HG03060 (cell line): ENCODE measurements at regions not wholly inside any gene's neighbourhood (a gene's known extent, or its start where the extent isn't known, plus 50 kb on each side); places are given as distances from the start of the nearest gene placed in this dataset.
"Not testable (repeated sequence)": the region's sequence is repeated elsewhere in the genome, so short reads cannot be mapped to it uniquely, and the experiment has no call there.

Experiments
- ATAC-seq: cut with Tn5 transposase; IDR thresholded peaks from one replicate; pipeline ENCODE4 v1.9.1; 2021; ENCODE audit warnings: low read depth, moderate number of reproducible peaks; ENCODE audit not compliant: unreplicated experiment

DNA sequence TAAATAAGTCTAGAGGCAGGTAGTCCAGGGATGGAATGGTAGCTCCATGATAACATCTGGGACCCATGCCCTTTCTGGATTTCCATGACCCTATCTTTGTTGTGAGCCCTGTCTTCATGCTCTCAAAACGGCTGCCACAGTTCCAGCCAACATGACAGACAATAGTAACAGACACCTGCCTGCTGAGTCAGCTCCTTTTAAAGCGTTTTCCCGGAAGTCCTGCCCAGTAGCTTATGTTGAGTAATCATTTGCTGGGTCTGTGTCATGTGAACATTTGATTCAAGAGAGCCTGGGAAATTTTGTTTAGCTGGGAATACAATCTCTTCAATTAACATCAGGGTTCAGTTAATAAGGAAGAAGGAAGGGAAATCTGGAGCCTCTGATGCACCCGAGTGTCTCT lies 262.2 kb upstream of the SULF2 start:
- no peak for ATAC-seq

DNA sequence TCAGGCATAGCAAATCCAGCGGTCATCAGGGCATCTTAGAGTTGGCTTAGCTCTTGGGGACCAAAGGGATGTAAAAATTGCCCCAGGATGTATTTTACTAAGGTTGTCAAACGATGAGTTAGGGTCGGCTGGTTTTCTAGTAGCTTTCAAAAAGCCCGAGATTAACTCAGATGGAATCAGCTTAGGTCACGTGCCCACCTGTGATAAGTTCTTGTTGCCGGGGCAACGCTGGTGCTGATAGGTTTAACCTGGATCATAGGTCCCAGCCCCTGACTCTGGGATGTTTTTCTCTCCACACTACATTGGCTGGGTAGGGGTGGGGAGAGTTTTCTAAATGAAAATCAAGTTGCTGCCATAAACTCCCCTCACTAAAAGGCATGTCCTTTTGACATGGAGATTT lies 257.3 kb upstream of the SULF2 start:
- ATAC-seq = no peak

DNA sequence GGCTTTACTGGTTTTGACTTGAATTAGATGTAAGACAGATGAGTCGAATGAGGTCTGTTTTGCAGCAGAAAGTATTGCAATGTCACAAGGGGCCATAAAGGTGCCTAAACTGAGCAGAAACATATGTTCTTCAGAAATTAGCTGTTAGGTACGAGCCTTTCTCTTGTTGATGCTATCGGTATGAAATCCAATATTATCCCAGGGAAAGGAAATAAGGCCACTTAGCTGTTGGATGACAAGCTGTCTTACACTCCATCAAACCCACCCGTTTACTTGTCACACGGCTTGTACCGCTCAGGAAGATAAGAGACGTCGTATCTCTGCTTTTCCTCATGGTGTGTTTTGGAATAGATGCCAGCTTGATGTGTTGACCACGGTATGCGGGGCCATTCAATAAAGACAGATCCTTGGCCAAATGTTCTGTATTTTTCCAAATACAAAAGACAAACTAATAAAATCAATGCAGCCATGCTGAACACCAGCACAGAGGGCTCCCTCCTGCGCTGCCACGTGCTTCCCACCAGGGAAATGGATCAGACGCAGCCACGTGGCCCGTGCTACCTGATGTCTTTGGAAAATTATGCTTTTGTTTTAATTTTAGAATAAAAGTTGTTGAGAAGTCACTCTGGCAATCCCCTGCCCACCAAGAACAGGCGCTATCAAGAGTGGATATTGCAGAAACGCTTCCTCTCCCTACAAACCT lies 255.9 kb upstream of the SULF2 start:
- no peak for ATAC-seq

DNA sequence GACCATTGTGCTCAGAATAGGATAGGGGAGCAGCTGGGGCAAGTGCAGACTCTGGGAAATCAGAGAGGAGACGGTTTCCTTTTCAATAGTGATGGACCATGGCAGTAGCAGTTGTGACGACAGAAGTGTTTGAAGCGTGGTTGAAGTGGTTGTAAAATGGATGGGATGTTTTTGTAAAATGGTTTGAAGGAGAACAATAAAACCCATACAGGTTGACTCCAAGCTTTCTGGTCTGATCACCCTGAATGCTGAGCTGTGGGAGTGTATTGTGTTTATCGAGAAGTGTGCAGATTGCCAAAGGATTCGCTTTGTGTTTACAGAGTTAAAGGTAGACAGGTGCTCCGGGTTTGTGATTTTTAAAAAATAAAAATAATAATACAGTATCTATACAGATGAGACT lies 255.2 kb upstream of the SULF2 start:
- no peak for ATAC-seq

DNA sequence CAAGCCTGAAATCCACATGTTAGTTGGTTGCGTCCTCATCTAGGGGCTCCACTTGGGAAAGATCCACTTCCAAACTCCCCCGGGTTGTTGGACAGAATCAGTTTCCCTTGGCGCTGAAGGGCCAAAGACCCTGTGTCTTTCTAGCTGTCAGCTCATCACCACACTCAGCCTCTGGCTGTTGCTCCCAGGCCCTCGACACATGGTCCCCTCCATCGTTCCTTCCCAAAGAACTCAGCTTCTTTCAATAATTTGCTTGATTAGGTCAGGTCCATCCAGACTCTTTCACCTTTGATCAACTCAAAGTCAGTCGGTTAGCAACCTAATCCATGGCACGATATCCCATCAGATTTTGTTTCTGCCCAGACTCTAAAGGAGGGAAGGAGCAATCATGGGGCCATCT lies 254.8 kb upstream of the SULF2 start:
- no peak for ATAC-seq

DNA sequence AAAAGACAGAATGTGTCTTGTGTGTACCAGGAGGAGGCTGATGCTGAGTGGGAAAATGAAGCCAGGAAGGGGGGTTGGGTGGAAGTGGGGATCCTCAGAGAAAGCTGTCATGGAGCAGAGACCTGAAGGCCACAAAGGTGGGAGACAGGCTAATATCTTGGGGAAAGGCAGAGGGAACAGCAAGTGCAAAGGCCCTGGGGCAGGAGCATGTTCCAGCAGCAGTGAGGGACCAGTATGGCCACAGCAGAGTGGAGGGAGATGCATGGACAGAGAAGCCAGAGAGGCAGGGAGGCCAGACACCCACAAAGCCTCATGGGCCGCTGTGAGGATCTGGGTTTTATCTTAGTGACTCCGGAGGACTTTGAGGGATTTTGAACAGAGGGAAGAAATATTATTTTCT lies 254.2 kb upstream of the SULF2 start:
- no peak for ATAC-seq

DNA sequence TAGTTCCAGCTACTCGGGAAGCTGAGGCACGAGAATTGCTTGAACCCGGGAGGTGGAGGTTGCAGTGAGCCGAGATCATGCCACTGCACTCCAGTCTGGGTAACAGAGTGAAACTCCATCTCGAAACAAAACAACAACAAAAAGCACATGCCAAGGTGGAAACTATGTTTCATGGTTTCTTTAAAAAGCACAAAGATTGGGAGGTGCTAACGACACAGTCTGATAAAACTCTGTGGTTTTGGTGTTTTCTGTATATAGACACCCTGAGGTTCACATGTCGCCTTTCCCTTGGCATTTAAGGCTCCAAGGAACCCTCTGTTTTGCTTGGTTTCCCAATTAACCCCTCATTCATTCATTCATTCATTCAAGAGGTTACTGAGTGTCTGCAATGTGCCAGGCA lies 253.4 kb upstream of the SULF2 start:
- ATAC-seq = no peak

DNA sequence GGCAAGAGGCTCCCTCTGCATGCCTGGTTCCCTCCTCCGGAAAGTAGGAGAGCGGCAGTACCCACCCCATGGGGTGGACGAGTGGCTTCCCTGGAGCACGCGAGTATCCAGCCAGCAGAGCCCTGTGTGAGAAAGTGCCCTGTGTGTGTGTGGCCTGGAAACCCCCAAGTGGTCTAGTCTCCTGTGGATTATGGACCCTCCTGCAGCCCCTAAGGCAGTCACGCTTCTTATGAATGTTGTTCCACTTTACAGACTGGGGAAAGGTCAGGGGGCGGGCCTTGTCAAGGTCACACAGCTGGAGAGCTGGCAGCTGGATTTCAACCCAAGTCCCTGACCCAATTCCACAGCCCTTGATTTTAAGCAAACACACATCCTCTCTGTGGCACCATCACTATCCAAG lies 252.5 kb upstream of the SULF2 start:
- not testable (repeated sequence) for ATAC-seq

DNA sequence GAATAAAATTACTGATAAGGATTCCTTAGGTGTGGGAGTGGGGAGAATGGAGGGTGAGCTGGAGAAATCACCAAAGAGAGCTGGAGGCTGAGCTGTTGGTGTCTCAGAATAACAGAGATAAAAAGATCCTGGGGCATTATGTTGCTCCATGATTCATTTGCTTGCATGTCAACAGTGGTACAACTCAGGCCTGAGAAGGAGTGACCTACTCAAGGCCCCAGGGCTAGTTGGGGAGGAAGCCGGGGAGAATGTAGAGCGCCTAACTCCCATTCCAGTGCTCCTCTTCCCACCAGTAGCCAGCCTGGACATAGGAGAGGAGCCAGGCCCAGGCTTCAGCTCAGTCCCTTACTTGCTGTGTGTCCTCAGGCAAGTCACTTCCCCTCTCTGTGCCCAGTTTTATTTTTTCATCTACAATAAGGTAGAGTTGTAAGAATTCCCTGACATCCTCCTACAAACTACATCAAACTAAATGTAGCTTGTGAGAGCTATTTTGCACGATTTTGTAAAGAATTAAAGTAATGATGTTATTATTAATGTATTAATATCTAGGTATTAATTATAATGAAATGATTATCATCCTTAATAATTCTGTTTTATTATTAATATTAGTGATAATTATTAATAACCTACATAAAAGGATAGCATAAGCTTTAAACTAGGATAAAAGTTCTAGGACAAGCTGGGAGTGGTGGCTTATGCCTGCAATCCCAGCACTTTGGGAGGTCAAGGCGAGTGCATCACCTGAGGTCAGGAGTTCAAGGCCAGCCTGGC lies 250.9 kb upstream of the SULF2 start:
- ATAC-seq = no peak

DNA sequence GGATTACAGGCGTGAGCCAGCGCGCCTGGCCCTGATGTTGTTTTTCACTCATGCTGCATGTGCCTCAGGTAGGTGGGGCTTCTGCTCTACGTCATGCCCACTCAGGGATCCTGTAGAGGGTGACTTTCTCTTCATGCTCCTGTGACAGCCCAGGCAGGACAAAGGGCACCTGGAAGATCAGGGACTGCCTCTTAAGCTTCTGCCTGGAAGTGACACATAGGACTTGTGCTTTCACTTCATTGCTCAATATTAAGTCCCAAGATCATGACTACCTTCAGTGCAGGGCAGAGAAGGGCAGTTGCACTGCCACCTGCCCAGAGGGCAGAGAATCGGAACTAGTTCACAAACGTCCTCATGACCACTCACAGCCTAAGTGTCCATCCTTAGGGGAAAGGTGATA lies 249.5 kb upstream of the SULF2 start:
- no peak for ATAC-seq

DNA sequence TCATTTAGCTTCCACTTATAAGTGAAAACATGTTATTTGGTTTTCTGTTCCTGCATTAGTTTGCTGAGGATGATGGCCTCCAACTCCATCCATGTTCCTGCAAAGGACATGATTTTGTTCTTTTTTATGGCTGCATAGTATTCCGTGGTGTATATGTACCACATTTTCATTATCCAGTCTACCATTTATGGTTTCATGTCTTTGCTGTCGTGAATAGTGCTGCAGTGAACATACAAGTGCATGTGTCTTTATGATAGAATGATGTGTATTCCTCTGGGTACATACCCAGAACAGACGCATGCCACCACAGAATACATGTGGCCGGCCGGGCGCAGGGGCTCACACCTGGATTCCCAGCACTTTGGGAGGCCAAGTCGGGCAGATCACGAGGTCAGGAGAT lies 247.7 kb upstream of the SULF2 start:
- not testable (repeated sequence) for ATAC-seq

DNA sequence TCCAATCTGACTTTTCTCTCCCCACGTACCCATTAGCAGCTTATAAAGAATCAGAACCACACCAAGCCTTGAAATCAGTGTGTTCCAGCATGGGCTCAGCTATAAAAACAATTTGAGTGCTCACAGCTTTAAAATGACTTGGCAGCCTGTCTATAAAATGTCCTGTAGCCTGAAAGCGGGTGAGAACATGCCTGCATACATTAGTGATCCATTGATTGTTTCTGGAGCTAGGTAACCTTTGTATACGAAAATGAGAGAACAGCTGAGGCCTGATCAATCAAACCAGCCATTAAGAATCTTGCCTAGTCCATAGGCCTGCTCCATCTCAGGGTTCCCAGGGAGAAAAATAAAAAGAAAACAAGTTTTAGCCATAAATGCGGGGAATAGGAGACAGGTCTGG lies 245.8 kb upstream of the SULF2 start:
- no peak for ATAC-seq

DNA sequence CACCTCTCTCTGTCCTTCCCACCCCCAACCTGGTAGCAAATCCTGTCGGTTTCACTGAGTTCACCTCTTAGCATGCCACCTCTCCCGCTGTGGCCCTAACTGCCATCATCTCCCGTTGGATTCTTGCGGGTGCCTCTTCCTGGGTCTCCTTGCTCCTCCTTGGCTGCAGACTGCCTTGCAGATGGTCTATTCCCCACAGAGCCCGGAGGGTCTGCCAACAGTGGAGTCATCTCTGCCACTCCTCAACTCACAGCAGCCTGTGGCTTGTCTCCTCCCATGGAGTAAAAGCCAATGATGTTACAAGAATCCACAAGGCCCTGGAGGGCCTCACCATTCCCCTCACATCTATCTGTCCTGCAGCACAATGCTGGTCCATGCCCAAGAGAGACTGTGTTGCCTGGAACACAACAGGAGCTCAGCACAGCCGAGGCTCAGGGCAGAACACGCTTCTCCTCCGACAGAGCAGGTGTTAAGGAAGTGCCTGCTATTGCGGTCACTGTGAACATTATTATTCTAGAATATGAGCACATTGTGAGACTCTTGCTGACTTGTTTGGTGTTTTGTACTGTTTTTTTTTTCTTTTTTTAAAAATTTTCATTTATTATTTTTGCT lies 241.8 kb upstream of the SULF2 start:
- ATAC-seq = no peak

DNA sequence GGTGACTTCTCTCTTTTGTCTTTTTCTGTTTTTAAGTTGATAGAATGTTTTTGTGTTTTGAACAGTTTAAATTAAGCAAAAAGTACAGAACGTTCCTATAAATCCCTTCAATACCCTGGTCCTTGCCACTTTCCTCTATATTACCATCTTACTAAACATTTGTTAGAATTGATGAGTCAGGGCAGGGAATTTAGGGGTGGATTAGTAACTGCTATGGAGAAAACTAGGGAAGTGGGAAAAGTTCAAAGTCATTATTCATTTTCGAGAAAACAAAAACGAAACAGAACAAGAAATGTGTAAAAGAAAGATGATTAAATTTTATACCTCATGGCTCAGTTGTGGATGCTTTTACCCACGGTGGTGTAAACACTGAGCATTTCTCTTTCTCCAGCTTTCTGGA lies 240.4 kb upstream of the SULF2 start:
- ATAC-seq = no peak

DNA sequence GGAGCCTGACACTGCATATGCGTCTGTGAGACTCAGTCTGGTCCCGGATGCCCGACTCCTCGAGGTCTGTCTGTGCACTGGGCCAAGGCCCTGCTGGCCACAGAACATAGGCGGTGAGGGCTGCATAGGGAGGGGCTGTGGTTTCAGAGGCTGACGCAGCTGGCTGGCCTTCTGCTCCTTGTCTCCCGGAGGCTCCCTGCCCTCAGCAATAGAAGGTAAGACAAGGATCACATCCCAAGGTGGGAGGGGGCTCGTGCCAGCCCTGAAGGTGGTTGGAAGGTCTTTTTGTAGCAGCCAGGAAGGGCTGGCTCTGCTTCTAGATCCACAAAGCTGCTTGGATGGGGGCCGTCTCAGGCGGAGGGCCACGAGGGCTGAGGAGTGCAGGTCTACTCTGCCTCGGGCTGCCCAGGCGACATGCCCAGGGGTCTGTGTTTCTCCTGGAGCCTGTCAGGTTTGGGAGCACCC lies 239.8 kb upstream of the SULF2 start:
- ATAC-seq = no peak

DNA sequence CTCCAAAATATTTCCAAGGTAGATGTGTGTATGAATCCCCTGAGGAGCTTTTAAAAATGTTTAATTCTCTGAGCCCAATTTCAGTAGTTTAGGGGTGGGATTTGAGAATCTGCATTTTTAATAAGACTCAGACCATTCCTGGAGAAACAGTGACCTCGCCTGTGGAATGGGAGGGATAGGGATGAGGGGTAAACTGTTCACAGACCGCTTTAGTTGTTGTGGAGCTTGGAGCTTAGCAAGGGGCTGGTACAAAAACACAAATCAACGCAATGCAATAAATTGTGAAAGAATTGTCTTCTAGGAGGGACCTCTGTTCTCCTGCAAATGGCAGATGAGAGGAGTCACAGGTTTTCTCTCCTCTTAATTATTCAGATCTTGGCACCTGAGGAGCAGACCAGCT lies 239.3 kb upstream of the SULF2 start:
- no peak for ATAC-seq

DNA sequence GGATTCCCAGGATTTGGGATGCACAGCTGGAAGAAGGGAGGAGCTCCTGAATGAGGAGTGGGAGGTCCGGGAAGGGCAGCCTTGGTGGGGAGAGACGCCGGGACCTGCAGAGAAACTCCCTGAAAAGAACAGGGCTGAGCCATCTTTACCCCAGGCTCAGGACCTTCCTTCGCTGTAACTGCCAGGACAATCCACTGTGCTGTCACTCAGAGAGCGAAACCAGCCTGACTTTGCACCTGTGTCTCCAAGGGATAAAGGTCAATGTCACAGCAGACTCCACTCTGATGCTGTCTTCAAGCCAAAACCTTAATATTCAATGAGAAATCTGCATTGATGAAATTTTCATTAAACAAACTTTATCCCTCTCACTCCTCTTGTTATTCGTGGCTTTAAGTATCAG lies 235.4 kb upstream of the SULF2 start:
- not testable (repeated sequence) for ATAC-seq

DNA sequence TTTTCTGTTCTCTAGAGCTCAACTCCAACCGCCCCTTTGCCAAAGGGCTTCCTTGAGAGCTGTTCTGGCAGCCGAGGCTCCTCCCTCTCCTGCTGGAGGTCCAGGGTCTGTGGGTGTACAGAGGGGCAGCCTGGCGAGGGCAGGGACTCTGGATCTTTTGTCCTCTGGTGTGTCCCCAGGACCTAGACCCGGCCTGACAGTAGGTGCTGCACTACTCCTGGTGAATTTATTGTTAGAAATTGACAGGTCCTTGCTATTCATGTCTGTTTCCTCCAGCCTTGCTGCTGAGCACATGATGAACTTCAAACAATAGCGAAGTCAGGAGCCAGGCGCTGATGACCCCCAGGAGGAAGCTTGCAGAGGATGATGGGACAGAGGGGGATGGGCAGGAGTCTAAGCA lies 234.7 kb upstream of the SULF2 start:
- no peak for ATAC-seq

DNA sequence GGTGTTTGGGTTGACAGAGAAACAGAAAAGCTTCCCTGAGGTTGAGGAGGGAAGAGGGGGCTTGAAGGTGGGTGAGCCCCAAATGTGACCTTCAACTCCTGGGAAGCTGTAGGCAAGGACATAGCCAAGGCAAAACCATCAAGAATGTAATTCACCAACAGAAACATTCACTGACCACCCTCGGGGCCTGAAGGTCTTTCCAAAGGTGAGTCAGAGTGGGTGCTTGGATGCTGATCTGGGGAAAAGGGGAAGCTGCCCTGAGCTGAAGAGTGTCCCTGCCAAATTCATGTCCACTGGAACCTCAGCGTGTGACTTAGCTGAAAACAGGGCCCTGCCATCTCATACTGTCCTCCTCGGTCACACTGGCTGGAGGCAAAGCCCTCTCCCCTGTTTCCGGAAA lies 234.2 kb upstream of the SULF2 start:
- no peak for ATAC-seq

DNA sequence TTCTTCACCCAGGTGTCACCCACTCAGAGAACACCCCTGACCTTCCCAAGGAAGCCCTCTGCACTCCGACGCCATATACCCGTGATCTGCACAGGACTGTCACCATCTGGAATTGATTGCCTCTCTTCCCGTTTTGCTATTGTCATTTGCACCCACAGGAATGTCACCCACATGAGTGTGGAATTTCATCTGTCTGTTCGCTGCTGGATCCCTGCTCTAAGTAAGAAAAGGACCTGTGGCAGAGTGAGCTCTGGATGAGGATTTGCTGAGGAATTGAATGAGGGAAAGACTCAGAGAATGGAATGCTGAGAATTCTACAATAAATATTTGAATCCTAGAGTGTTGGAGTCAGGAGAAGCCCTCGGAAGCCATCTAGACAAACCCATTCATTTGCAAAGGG lies 233.6 kb upstream of the SULF2 start:
- ATAC-seq = not testable (repeated sequence)

DNA sequence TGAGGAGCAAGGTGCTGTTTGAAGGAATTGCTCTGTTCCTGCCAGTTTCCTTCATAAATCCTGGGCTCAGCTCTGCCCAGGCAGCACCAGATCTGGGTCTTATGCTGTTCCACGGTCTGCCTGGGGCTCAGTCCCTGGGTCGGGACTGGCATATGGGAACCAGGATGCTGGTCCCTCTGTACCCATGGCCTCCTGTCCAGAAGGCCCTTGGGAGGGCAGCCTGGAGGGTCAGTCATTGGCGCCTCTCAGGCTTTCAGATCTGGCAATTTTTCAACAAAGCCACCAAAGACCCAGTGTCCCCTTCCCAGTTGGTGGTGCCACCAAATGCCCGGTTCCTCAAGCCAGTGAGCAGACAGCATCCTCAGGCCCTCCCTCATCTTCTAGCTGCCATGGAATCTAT lies 232.7 kb upstream of the SULF2 start:
- no peak for ATAC-seq

DNA sequence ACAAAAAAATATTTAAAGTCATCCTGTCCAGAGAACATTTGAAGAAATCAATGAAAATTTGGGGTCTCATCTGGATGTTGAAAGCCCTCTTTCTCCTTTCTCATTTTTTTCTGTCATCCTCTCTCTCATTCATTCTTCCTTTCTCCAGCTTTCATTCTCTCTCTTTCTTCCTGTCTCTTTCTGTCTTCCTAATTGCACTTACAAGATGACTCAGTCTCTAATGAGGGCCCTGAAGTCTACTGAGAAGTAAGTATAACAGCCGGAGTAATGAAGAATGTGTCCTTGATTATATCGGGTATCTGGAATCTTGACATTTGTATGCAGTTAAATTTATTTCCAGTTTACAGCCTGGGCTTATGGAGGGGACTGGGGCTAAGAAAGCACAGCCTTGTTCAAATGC lies 232.2 kb upstream of the SULF2 start:
- ATAC-seq = no peak
